PC-3 (cell line): ENCODE measurements at regions not wholly inside any gene's neighbourhood (a gene's known extent, or its start where the extent isn't known, plus 50 kb on each side); places are given as distances from the start of the nearest gene placed in this dataset.

ENCODE experiments used
- ATAC-seq: fragments of 200-7000 bp; cut with Tn5 transposase; 2 replicates; pipeline ENCODE4 v1.9.1; 2020; ENCODE audit warnings: mild to moderate bottlenecking, moderate library complexity
- BruUV-seq: library from RNA; stranded (reverse); fragments of 400-500 nt; replicated peaks from 2 replicates; lab custom pipeline; 2021; lab: Mats Ljungman, UMichigan
- CTCF ChIA-PET: fragments of 300-600 bp; sonication (Branson Sonifier 250); formaldehyde crosslinking; loops from one replicate; lab custom pipeline; 2022; ENCODE audit warnings: antibody characterized with exemption; lab: Charles Lee
- POLR2A ChIA-PET: fragments of 300-600 bp; sonication (Branson Sonifier 250); formaldehyde crosslinking; loops from one replicate; lab custom pipeline; 2022; ENCODE audit warnings: antibody characterized with exemption; ENCODE audit not compliant: unreplicated experiment; lab: Charles Lee
- DNase-seq: peaks from one replicate; pipeline ENCODE4 v3.0.0-alpha.2; 2015
- H2AFZ ChIP-seq: fragments of 300-600 bp; sonication (generic); 2 replicates; pipeline ENCODE4 v1.6.0; 2016; ENCODE audit warnings: antibody characterized with exemption, low read length
- H3F3A ChIP-seq: fragments of 300-600 bp; sonication (generic); one replicate; pipeline ENCODE4 v1.6.0; 2017; ENCODE audit warnings: antibody characterized with exemption, low read length, control low read depth, mild to moderate bottlenecking; ENCODE audit not compliant: unreplicated experiment
- H3K27ac ChIP-seq: fragments of 300-600 bp; sonication (generic); 2 replicates; pipeline ENCODE4 v1.5.1; 2016; ENCODE audit warnings: mild to moderate bottlenecking, low read length
- H3K27me3 ChIP-seq: fragments of 300-600 bp; sonication (generic); 2 replicates; pipeline ENCODE4 v1.6.1; 2016; ENCODE audit warnings: low read length, mixed read lengths
- H3K36me3 ChIP-seq: fragments of 300-600 bp; sonication (generic); 2 replicates; pipeline ENCODE4 v1.6.1; 2016; ENCODE audit warnings: low read depth, mixed run types, low read length, mixed read lengths
- H3K4me1 ChIP-seq: fragments of 300-600 bp; sonication (generic); 2 replicates; pipeline ENCODE4 v1.5.1; 2016; ENCODE audit warnings: low read length; ENCODE audit not compliant: insufficient read depth
- H3K4me2 ChIP-seq: fragments of 300-600 bp; sonication (generic); 2 replicates; pipeline ENCODE4 v1.6.0; 2016; ENCODE audit warnings: low read length
- H3K4me3 ChIP-seq: fragments of 300-600 bp; sonication (generic); 2 replicates; pipeline ENCODE4 v1.5.1; 2016; ENCODE audit warnings: mild to moderate bottlenecking, low read length, mixed read lengths
- H3K79me2 ChIP-seq: fragments of 300-600 bp; sonication (generic); 2 replicates; pipeline ENCODE4 v1.6.1; 2017; ENCODE audit warnings: low read length, mixed read lengths
- H3K9ac ChIP-seq: fragments of 300-600 bp; sonication (generic); 2 replicates; pipeline ENCODE4 v1.6.0; 2016; ENCODE audit warnings: mild to moderate bottlenecking, low read length
- H3K9me2 ChIP-seq: fragments of 300-600 bp; sonication (generic); replicated peaks from 2 replicates; pipeline ENCODE4 v1.6.1; 2016; ENCODE audit warnings: mixed run types, low read length, mixed read lengths
- H3K9me3 ChIP-seq: fragments of 300-600 bp; sonication (generic); 2 replicates; pipeline ENCODE4 v1.6.1; 2016; ENCODE audit warnings: low read length, mixed read lengths
- H4K20me1 ChIP-seq: fragments of 300-600 bp; sonication (generic); 2 replicates; pipeline ENCODE4 v1.6.1; 2016; ENCODE audit warnings: low read length, mixed read lengths
- CTCF ChIP-seq: fragments of 300-600 bp; sonication (generic); conservative IDR thresholded peaks from 2 replicates; pipeline ENCODE4 v1.5.1; 2017; ENCODE audit warnings: antibody characterized with exemption, low read depth, mild to moderate bottlenecking, low read length
- EZH2 ChIP-seq: fragments of 300-600 bp; sonication (generic); IDR thresholded peaks from one replicate; pipeline ENCODE4 v1.6.1; 2017; ENCODE audit warnings: antibody characterized with exemption, mild to moderate bottlenecking, low read length; ENCODE audit not compliant: unreplicated experiment
- EZH2phosphoT487 ChIP-seq: fragments of 300-600 bp; sonication (generic); IDR thresholded peaks from 2 replicates; pipeline ENCODE4 v1.6.1; 2018; ENCODE audit warnings: mild to moderate bottlenecking, antibody characterized with exemption, low read length, borderline replicate concordance
- intact Hi-C: fragments of 100-400 bp; cut with micrococcal nuclease; formaldehyde crosslinking; loops from 2 replicates; pipeline ENCODE4 v1.9.0; 2023

DNA sequence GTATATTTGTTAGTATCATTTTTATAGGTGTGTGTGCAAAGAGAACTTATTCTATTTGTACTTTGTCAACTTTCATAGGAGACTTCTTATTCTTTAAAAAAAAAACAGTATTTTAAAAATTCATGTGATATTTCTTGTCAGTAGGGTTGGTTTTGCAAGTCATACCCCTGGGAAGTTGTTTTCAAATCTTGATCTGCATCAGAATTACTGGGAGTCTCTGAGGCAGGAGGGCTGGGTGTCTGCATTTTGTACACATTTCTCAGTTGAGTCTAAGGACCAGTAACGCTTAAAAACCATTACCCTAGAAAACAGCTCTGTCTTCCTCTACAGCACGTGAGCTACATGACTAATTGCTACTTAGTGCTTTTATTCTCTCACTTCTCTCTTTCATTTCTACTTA lies 76.0 kb upstream of the CTTNBP2NL start:
- no peak for DNase-seq
- ChIA-PET CTCF (no interaction called here), POLR2A (no interaction called here)
- no TSS peak for BruUV-seq
- Histone ChIP-seq H3K4me1 (no peaks in the 10 kb centered on the region), H3K9me2 (no peaks in the 10 kb centered on the region), H3K4me3 (no peak overlapping the region), H2AFZ (no peak overlapping the region), H3F3A (no peaks in the 10 kb centered on the region), H3K4me2 (no peak overlapping the region), H3K27ac (no peak overlapping the region), H3K27me3 (peaks cover 93% of the 10 kb centered on the region), H4K20me1 (no peaks in the 10 kb centered on the region), H3K79me2 (no peaks in the 10 kb centered on the region), H3K9me3 (no peaks in the 10 kb centered on the region), H3K9ac (no peak overlapping the region), H3K36me3 (no peaks in the 10 kb centered on the region)
- TF ChIP-seq EZH2phosphoT487 = no peak
- TF ChIP-seq EZH2 = no peak
- TF ChIP-seq CTCF = no peak
- intact Hi-C loops = no loop called here
- ATAC-seq = no peak

DNA sequence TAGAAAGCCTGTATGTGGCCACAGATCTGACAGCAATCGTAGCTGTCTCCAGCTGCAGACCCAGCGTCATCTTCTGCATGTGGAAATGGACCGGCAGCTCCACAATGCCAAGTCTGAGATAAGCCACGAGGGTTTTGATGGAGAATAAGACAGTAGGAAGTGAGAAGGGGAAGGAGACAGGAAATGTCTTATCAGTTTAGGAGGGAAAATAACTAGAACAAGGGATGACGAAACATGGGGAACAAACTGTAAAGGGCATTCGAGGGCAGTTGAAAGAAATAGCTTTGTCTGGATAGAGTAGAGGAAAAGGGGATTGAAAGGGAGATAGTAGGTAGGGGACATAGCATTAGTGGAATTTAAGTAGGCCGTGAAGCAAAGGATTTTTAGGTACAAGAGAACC lies 74.0 kb upstream of the CTTNBP2NL start:
- no peaks in the 10 kb centered on the region for H3K4me1 ChIP-seq
- intact Hi-C loops = no loop called here
- H3K9me3 ChIP-seq = no peaks in the 10 kb centered on the region
- no peaks in the 10 kb centered on the region for H3K36me3 ChIP-seq
- H3K79me2 ChIP-seq = no peaks in the 10 kb centered on the region
- no peaks in the 10 kb centered on the region for H3F3A ChIP-seq
- H3K27ac ChIP-seq = no peak overlapping the region
- BruUV-seq = no TSS peak
- TF ChIP-seq EZH2phosphoT487 = no peak
- no peak for TF ChIP-seq EZH2
- TF ChIP-seq CTCF = no peak
- no peak for DNase-seq
- no peak overlapping the region for H3K4me2 ChIP-seq
- no peak for ATAC-seq
- ChIA-PET CTCF (no interaction called here), POLR2A (no interaction called here)
- H3K9me2 ChIP-seq = no peaks in the 10 kb centered on the region
- no peak overlapping the region for H3K9ac ChIP-seq
- peaks cover 94% of the 10 kb centered on the region for H3K27me3 ChIP-seq
- H2AFZ ChIP-seq = no peak overlapping the region
- no peak overlapping the region for H3K4me3 ChIP-seq
- no peaks in the 10 kb centered on the region for H4K20me1 ChIP-seq

- Histone ChIP-seq H3K9me2 (no peaks in the 10 kb centered on the region), H3K9ac (no peak overlapping the region), H2AFZ (no peak overlapping the region), H4K20me1 (no peaks in the 10 kb centered on the region), H3K27me3 (peaks cover 94% of the 10 kb centered on the region), H3K9me3 (no peaks in the 10 kb centered on the region), H3K79me2 (no peaks in the 10 kb centered on the region), H3F3A (no peaks in the 10 kb centered on the region), H3K4me2 (no peak overlapping the region), H3K27ac (no peak overlapping the region), H3K36me3 (no peaks in the 10 kb centered on the region), H3K4me1 (no peaks in the 10 kb centered on the region), H3K4me3 (no peak overlapping the region)
- no TSS peak for BruUV-seq
- CTCF ChIA-PET = no interaction called here
- POLR2A ChIA-PET = no interaction called here
- ATAC-seq (no peak), DNase-seq (no peak)
- intact Hi-C loops = no loop called here
- TF ChIP-seq EZH2phosphoT487 (no peak), EZH2 (no peak), CTCF (no peak)
Measured at GRCh38 chr1:112322983-112323678, 72.9 kb upstream of the CTTNBP2NL start.
